ENCODE measurements at regions not wholly inside any gene's neighbourhood (a gene's known extent, or its start where the extent isn't known, plus 50 kb on each side); places are given as distances from the start of the nearest gene placed in this dataset.

GRCh38 chr3:25365636-25366035, 62.4 kb upstream of the RARB start:
- Histone ChIP-seq H3K27ac (replicated peaks) (no peak overlapping the region), H3K27me3 (ENCODE audit: insufficient read depth, poor library complexity, severe bottlenecking) (no peaks in the 10 kb centered on the region), H3K4me3 (replicated peaks; ENCODE audit: insufficient read depth, low read length) (no peak overlapping the region)
- TF ChIP-seq POLR2AphosphoS5 (IDR thresholded peaks at IDR 0.05; ENCODE audit: low read depth), result no peak
- TF ChIP-seq GABPA (IDR thresholded peaks at IDR 0.05; ENCODE audit: low read depth), result no peak
- TF ChIP-seq REST (IDR thresholded peaks at IDR 0.05; ENCODE audit: insufficient replicate concordance, low read depth), result no peak
- no peak for TF ChIP-seq SPI1 (IDR thresholded peaks at IDR 0.05; ENCODE audit: borderline replicate concordance, low read depth)
- TF ChIP-seq CTCF (IDR thresholded peaks at IDR 0.05; ENCODE audit: insufficient read depth, low read length), result no peak
- no peak for DNase-seq (ENCODE audit: low read depth in 1 of 2, low spot score in 1 of 2)

- TF ChIP-seq POLR2AphosphoS5 (IDR thresholded peaks at IDR 0.05; ENCODE audit: low read depth) (no peak), GABPA (IDR thresholded peaks at IDR 0.05; ENCODE audit: low read depth) (no peak), CTCF (IDR thresholded peaks at IDR 0.05; ENCODE audit: insufficient read depth, low read length) (no peak), REST (IDR thresholded peaks at IDR 0.05; ENCODE audit: insufficient replicate concordance, low read depth) (no peak), SPI1 (IDR thresholded peaks at IDR 0.05; ENCODE audit: borderline replicate concordance, low read depth) (no peak)
- H3K27ac ChIP-seq (replicated peaks), result no peak overlapping the region
Measured at GRCh38 chr3:25367025-25367424, 61.0 kb upstream of the RARB start.

GRCh38 chr3:25372167-25372566, 55.9 kb upstream of the RARB start:
- Histone ChIP-seq H3K27me3 (ENCODE audit: insufficient read depth, poor library complexity, severe bottlenecking) (no peaks in the 10 kb centered on the region), H3K4me3 (replicated peaks; ENCODE audit: insufficient read depth, low read length) (no peak overlapping the region), H3K27ac (replicated peaks) (no peak overlapping the region)
- TF ChIP-seq GABPA (IDR thresholded peaks at IDR 0.05; ENCODE audit: low read depth) (no peak), REST (IDR thresholded peaks at IDR 0.05; ENCODE audit: insufficient replicate concordance, low read depth) (no peak), SPI1 (IDR thresholded peaks at IDR 0.05; ENCODE audit: borderline replicate concordance, low read depth) (no peak), CTCF (IDR thresholded peaks at IDR 0.05; ENCODE audit: insufficient read depth, low read length) (no peak), POLR2AphosphoS5 (IDR thresholded peaks at IDR 0.05; ENCODE audit: low read depth) (no peak)
- no peak for DNase-seq (ENCODE audit: low read depth in 1 of 2, low spot score in 1 of 2)

More at GRCh38 chr3:25367025-25367424, 61.0 kb upstream of the RARB start:
- no peak for DNase-seq (ENCODE audit: low read depth in 1 of 2, low spot score in 1 of 2)
- H3K27me3 ChIP-seq (ENCODE audit: insufficient read depth, poor library complexity, severe bottlenecking), result no peaks in the 10 kb centered on the region
- H3K4me3 ChIP-seq (replicated peaks; ENCODE audit: insufficient read depth, low read length), result no peak overlapping the region
